H7 (cell line): ENCODE measurements at regions not wholly inside any gene's neighbourhood (a gene's known extent, or its start where the extent isn't known, plus 50 kb on each side); places are given as distances from the start of the nearest gene placed in this dataset.
"Not testable (repeated sequence)": the region's sequence is repeated elsewhere in the genome, so short reads cannot be mapped to it uniquely, and the experiment has no call there.

Experiments used
- DNase-seq: peaks from one replicate; pipeline ENCODE4 v3.0.0; 2012
- H3K27me3 ChIP-seq: 2 replicates; pipeline ENCODE4 v1.6.0; 2011; ENCODE audit warnings: mild to moderate bottlenecking, low read length; ENCODE audit not compliant: control insufficient read depth, insufficient read depth
- H3K36me3 ChIP-seq: replicated peaks from 2 replicates; pipeline ENCODE4 v1.5.1; 2011; ENCODE audit warnings: low read length; ENCODE audit not compliant: control insufficient read depth, insufficient read depth
- H3K4me3 ChIP-seq: 2 replicates; pipeline ENCODE4 v1.5.1; 2011; ENCODE audit warnings: low read depth, mild to moderate bottlenecking, control low read depth, low read length, moderate library complexity; ENCODE audit not compliant: insufficient read depth

GRCh38 chr6:119713903-119714302 is 364.3 kb upstream of the MAN1A1 start:
- H3K4me3 ChIP-seq = no peak overlapping the region
- no peak for DNase-seq
- no peaks in the 10 kb centered on the region for H3K27me3 ChIP-seq
- H3K36me3 ChIP-seq = no peaks in the 10 kb centered on the region

GRCh38 chr6:119686644-119687043 is 337.1 kb upstream of the MAN1A1 start:
- H3K27me3 ChIP-seq = no peaks in the 10 kb centered on the region
- no peaks in the 10 kb centered on the region for H3K36me3 ChIP-seq
- no peak overlapping the region for H3K4me3 ChIP-seq
- no peak for DNase-seq

GRCh38 chr6:119686240-119686639 is 336.7 kb upstream of the MAN1A1 start:
- H3K27me3 ChIP-seq = no peaks in the 10 kb centered on the region
- no peak for DNase-seq
- no peak overlapping the region for H3K4me3 ChIP-seq

GRCh38 chr6:119683671-119684070 is 334.1 kb upstream of the MAN1A1 start:
- no peaks in the 10 kb centered on the region for H3K27me3 ChIP-seq
- no peak for DNase-seq
- no peak overlapping the region for H3K4me3 ChIP-seq
- no peaks in the 10 kb centered on the region for H3K36me3 ChIP-seq

More at GRCh38 chr6:119686240-119686639, 336.7 kb upstream of the MAN1A1 start:
- no peaks in the 10 kb centered on the region for H3K36me3 ChIP-seq

- Histone ChIP-seq H3K36me3 (no peaks in the 10 kb centered on the region), H3K4me3 (no peak overlapping the region), H3K27me3 (no peaks in the 10 kb centered on the region)
- DNase-seq = no peak
These were observed 333.5 kb upstream of the MAN1A1 start for GRCh38 chr6:119683031-119683430.

GRCh38 chr6:119678961-119679360 is 329.4 kb upstream of the MAN1A1 start:
- no peaks in the 10 kb centered on the region for H3K36me3 ChIP-seq
- H3K4me3 ChIP-seq = no peak overlapping the region
- H3K27me3 ChIP-seq = no peaks in the 10 kb centered on the region
- DNase-seq = no peak

- Histone ChIP-seq H3K27me3 (no peaks in the 10 kb centered on the region), H3K4me3 (no peak overlapping the region), H3K36me3 (no peaks in the 10 kb centered on the region)
- no peak for DNase-seq
These were observed 327.8 kb upstream of the MAN1A1 start for GRCh38 chr6:119677384-119677783.

- H3K4me3 ChIP-seq = no peak overlapping the region
- no peak for DNase-seq
- no peaks in the 10 kb centered on the region for H3K36me3 ChIP-seq
- H3K27me3 ChIP-seq = no peaks in the 10 kb centered on the region
These were observed 327.4 kb upstream of the MAN1A1 start for GRCh38 chr6:119676961-119677360.

- Histone ChIP-seq H3K36me3 (no peaks in the 10 kb centered on the region), H3K4me3 (no peak overlapping the region), H3K27me3 (no peaks in the 10 kb centered on the region)
- no peak for DNase-seq
These were observed 326.7 kb upstream of the MAN1A1 start for GRCh38 chr6:119676230-119676629.

GRCh38 chr6:119673741-119674140 is 324.2 kb upstream of the MAN1A1 start:
- Histone ChIP-seq H3K4me3 (no peak overlapping the region), H3K36me3 (no peaks in the 10 kb centered on the region), H3K27me3 (no peaks in the 10 kb centered on the region)
- DNase-seq = no peak

- peak; percentile 7 for DNase-seq
- Histone ChIP-seq H3K4me3 (no peak overlapping the region), H3K36me3 (no peaks in the 10 kb centered on the region), H3K27me3 (no peaks in the 10 kb centered on the region)
These were observed 323.2 kb upstream of the MAN1A1 start for GRCh38 chr6:119672725-119673124.

GRCh38 chr6:119671105-119671504 is 321.5 kb upstream of the MAN1A1 start:
- Histone ChIP-seq H3K4me3 (no peak overlapping the region), H3K27me3 (no peaks in the 10 kb centered on the region), H3K36me3 (no peaks in the 10 kb centered on the region)
- DNase-seq = peak; percentile 2

- H3K36me3 ChIP-seq = no peaks in the 10 kb centered on the region
- no peaks in the 10 kb centered on the region for H3K27me3 ChIP-seq
- no peak overlapping the region for H3K4me3 ChIP-seq
- no peak for DNase-seq
These were observed 319.7 kb upstream of the MAN1A1 start for GRCh38 chr6:119669221-119669620.

- H3K36me3 ChIP-seq, DNase-seq, H3K4me3 ChIP-seq, H3K27me3 ChIP-seq: not testable (repeated sequence)
These were observed 315.9 kb upstream of the MAN1A1 start for GRCh38 chr6:119665432-119665831.

- Histone ChIP-seq H3K27me3 (no peaks in the 10 kb centered on the region), H3K4me3 (no peak overlapping the region), H3K36me3 (no peaks in the 10 kb centered on the region)
- DNase-seq = no peak
These were observed 312.1 kb upstream of the MAN1A1 start for GRCh38 chr6:119661628-119662027.

- DNase-seq = no peak
- Histone ChIP-seq H3K36me3 (no peaks in the 10 kb centered on the region), H3K4me3 (no peak overlapping the region), H3K27me3 (no peaks in the 10 kb centered on the region)
These were observed 311.5 kb upstream of the MAN1A1 start for GRCh38 chr6:119661078-119661477.
